ENCODE measurements at regions not wholly inside any gene's neighbourhood (a gene's known extent, or its start where the extent isn't known, plus 50 kb on each side); places are given as distances from the start of the nearest gene placed in this dataset.
A peak's percentile ranks its signal among the peaks of the same experiment; 100 is the strongest.

GRCh38 chr9:22682536-22682935 is 235.9 kb downstream of the DMRTA1 start:
- no peak for ATAC-seq (replicated peaks in 1 of 2)

GRCh38 chr9:22682961-22683699 is 236.5 kb downstream of the DMRTA1 start:
- Mint-ChIP-seq H3K9me3 (peaks cover 0 to 2% of the 10 kb centered on the region in 2 donors), H3K27me3 (ENCODE audit: low read depth) (no peaks in the 10 kb centered on the region), H3K4me1 (ENCODE audit: low read depth) (peaks cover 16% of the 10 kb centered on the region), H3K4me3 (peak overlapping the region; percentile 48 to 67), H3K36me3 (ENCODE audit: insufficient read depth in 2 of 2) (no peaks in the 10 kb centered on the region), H3K27ac (peak overlapping the region; percentile 90)
- ATAC-seq (replicated peaks in 1 of 2) (peak; percentile 78 to 79), DNase-seq (peak in 1 of 2 donors; percentile 6)

More at GRCh38 chr9:22682536-22682935, 235.9 kb downstream of the DMRTA1 start:
- Mint-ChIP-seq H3K27ac (no peak overlapping the region), H3K36me3 (ENCODE audit: insufficient read depth in 2 of 2) (no peaks in the 10 kb centered on the region), H3K4me1 (ENCODE audit: low read depth) (peaks cover 16% of the 10 kb centered on the region), H3K27me3 (ENCODE audit: low read depth) (no peaks in the 10 kb centered on the region), H3K4me3 (no peak overlapping the region), H3K9me3 (peaks cover 0 to 2% of the 10 kb centered on the region in 2 donors)
- DNase-seq: no peak

- H3K4me3 Mint-ChIP-seq: peak overlapping the region; percentile 48 to 67
- no peaks in the 10 kb centered on the region for H3K27me3 Mint-ChIP-seq (ENCODE audit: low read depth)
- DNase-seq: peak in 1 of 2 donors; percentile 0
- H3K9me3 Mint-ChIP-seq: peaks cover 0 to 2% of the 10 kb centered on the region in 2 donors
- H3K27ac Mint-ChIP-seq: peak overlapping the region; percentile 90
- peak; percentile 88 to 91 for ATAC-seq (replicated peaks in 1 of 2)
- H3K4me1 Mint-ChIP-seq (ENCODE audit: low read depth): peaks cover 16% of the 10 kb centered on the region
- no peaks in the 10 kb centered on the region for H3K36me3 Mint-ChIP-seq (ENCODE audit: insufficient read depth in 2 of 2)
These were observed 237.1 kb downstream of the DMRTA1 start for GRCh38 chr9:22683700-22684075.

- H3K27me3 Mint-ChIP-seq (ENCODE audit: low read depth): no peaks in the 10 kb centered on the region
- H3K27ac Mint-ChIP-seq: no peak overlapping the region
- DNase-seq: no peak
- ATAC-seq (replicated peaks in 1 of 2): no peak
- no peak overlapping the region for H3K4me3 Mint-ChIP-seq
- no peaks in the 10 kb centered on the region for H3K36me3 Mint-ChIP-seq (ENCODE audit: insufficient read depth in 2 of 2)
- peaks cover 0 to 5% of the 10 kb centered on the region in 2 donors for H3K9me3 Mint-ChIP-seq
- H3K4me1 Mint-ChIP-seq (ENCODE audit: low read depth): no peaks in the 10 kb centered on the region
These were observed 246.5 kb downstream of the DMRTA1 start for GRCh38 chr9:22693156-22693555.

GRCh38 chr9:22700171-22700570 is 253.5 kb downstream of the DMRTA1 start:
- Mint-ChIP-seq H3K9me3 (peaks cover 4 to 5% of the 10 kb centered on the region in 2 donors), H3K36me3 (ENCODE audit: insufficient read depth in 2 of 2) (no peaks in the 10 kb centered on the region), H3K4me1 (ENCODE audit: low read depth) (no peaks in the 10 kb centered on the region), H3K27me3 (ENCODE audit: low read depth) (no peaks in the 10 kb centered on the region), H3K27ac (no peak overlapping the region), H3K4me3 (no peak overlapping the region)
- no peak for ATAC-seq (replicated peaks in 1 of 2)
- DNase-seq: no peak

GRCh38 chr9:22718653-22719052 is 272.0 kb downstream of the DMRTA1 start:
- H3K27ac Mint-ChIP-seq: no peak overlapping the region
- H3K4me1 Mint-ChIP-seq (ENCODE audit: low read depth): no peaks in the 10 kb centered on the region
- no peaks in the 10 kb centered on the region for H3K27me3 Mint-ChIP-seq (ENCODE audit: low read depth)
- H3K36me3 Mint-ChIP-seq (ENCODE audit: insufficient read depth in 2 of 2): peaks cover 0 to 1% of the 10 kb centered on the region in 2 donors
- no peak overlapping the region for H3K4me3 Mint-ChIP-seq
- DNase-seq (no peak), ATAC-seq (replicated peaks in 1 of 2) (no peak)
- H3K9me3 Mint-ChIP-seq: peaks cover 4 to 10% of the 10 kb centered on the region in 2 donors

- no peak for ATAC-seq (replicated peaks in 1 of 2)
- H3K4me1 Mint-ChIP-seq (ENCODE audit: low read depth): no peaks in the 10 kb centered on the region
- H3K27ac Mint-ChIP-seq: no peak overlapping the region
- no peaks in the 10 kb centered on the region for H3K27me3 Mint-ChIP-seq (ENCODE audit: low read depth)
- H3K36me3 Mint-ChIP-seq (ENCODE audit: insufficient read depth in 2 of 2): no peaks in the 10 kb centered on the region
- H3K4me3 Mint-ChIP-seq: no peak overlapping the region
- DNase-seq: no peak
- H3K9me3 Mint-ChIP-seq: peaks cover 0 to 4% of the 10 kb centered on the region in 2 donors
These were observed 275.9 kb downstream of the DMRTA1 start for GRCh38 chr9:22722492-22722891.

GRCh38 chr9:22731786-22732185 is 285.2 kb downstream of the DMRTA1 start:
- DNase-seq (no peak), ATAC-seq (replicated peaks in 1 of 2) (no peak)
- peaks cover 7 to 9% of the 10 kb centered on the region in 2 donors for H3K9me3 Mint-ChIP-seq
- H3K36me3 Mint-ChIP-seq (ENCODE audit: insufficient read depth in 2 of 2): no peaks in the 10 kb centered on the region
- no peak overlapping the region for H3K27ac Mint-ChIP-seq
- no peaks in the 10 kb centered on the region for H3K4me1 Mint-ChIP-seq (ENCODE audit: low read depth)
- no peak overlapping the region for H3K4me3 Mint-ChIP-seq
- H3K27me3 Mint-ChIP-seq (ENCODE audit: low read depth): no peaks in the 10 kb centered on the region

GRCh38 chr9:22739712-22740111 is 293.1 kb downstream of the DMRTA1 start:
- Mint-ChIP-seq H3K27me3 (ENCODE audit: low read depth) (no peaks in the 10 kb centered on the region), H3K4me3 (no peak overlapping the region), H3K36me3 (ENCODE audit: insufficient read depth in 2 of 2) (peaks cover 0 to 2% of the 10 kb centered on the region in 2 donors), H3K4me1 (ENCODE audit: low read depth) (no peaks in the 10 kb centered on the region), H3K9me3 (peaks cover 6 to 10% of the 10 kb centered on the region in 2 donors), H3K27ac (no peak overlapping the region)
- no peak for ATAC-seq (replicated peaks in 1 of 2)
- no peak for DNase-seq

- no peak for DNase-seq
- no peaks in the 10 kb centered on the region for H3K27me3 Mint-ChIP-seq (ENCODE audit: low read depth)
- H3K27ac Mint-ChIP-seq: no peak overlapping the region
- no peaks in the 10 kb centered on the region for H3K4me1 Mint-ChIP-seq (ENCODE audit: low read depth)
- H3K4me3 Mint-ChIP-seq: no peak overlapping the region
- peaks cover 0 to 2% of the 10 kb centered on the region in 2 donors for H3K36me3 Mint-ChIP-seq (ENCODE audit: insufficient read depth in 2 of 2)
- ATAC-seq (replicated peaks in 1 of 2): no peak
- H3K9me3 Mint-ChIP-seq: peaks cover 6 to 10% of the 10 kb centered on the region in 2 donors
These were observed 294.2 kb downstream of the DMRTA1 start for GRCh38 chr9:22740781-22741180.

GRCh38 chr9:22742401-22742800 is 295.8 kb downstream of the DMRTA1 start:
- H3K9me3 Mint-ChIP-seq: peaks cover 6 to 10% of the 10 kb centered on the region in 2 donors
- H3K4me1 Mint-ChIP-seq (ENCODE audit: low read depth): no peaks in the 10 kb centered on the region
- no peak overlapping the region for H3K27ac Mint-ChIP-seq
- no peak overlapping the region for H3K4me3 Mint-ChIP-seq
- peaks cover 0 to 2% of the 10 kb centered on the region in 2 donors for H3K36me3 Mint-ChIP-seq (ENCODE audit: insufficient read depth in 2 of 2)
- DNase-seq (no peak), ATAC-seq (replicated peaks in 1 of 2) (no peak)
- H3K27me3 Mint-ChIP-seq (ENCODE audit: low read depth): no peaks in the 10 kb centered on the region

- H3K27me3 Mint-ChIP-seq (ENCODE audit: low read depth): no peaks in the 10 kb centered on the region
- peaks cover 6% of the 10 kb centered on the region in 2 donors for H3K9me3 Mint-ChIP-seq
- ATAC-seq (replicated peaks in 1 of 2) (no peak), DNase-seq (no peak)
- H3K36me3 Mint-ChIP-seq (ENCODE audit: insufficient read depth in 2 of 2): no peaks in the 10 kb centered on the region
- H3K4me1 Mint-ChIP-seq (ENCODE audit: low read depth): no peaks in the 10 kb centered on the region
- no peak overlapping the region for H3K27ac Mint-ChIP-seq
- H3K4me3 Mint-ChIP-seq: no peak overlapping the region
These were observed 327.0 kb downstream of the DMRTA1 start for GRCh38 chr9:22773501-22774220.

- H3K36me3 Mint-ChIP-seq (ENCODE audit: insufficient read depth in 2 of 2): peaks cover 2 to 4% of the 10 kb centered on the region in 2 donors
- no peaks in the 10 kb centered on the region for H3K27me3 Mint-ChIP-seq (ENCODE audit: low read depth)
These were observed 343.7 kb downstream of the DMRTA1 start for GRCh38 chr9:22790329-22790728.

More at GRCh38 chr9:22790329-22790728, 343.7 kb downstream of the DMRTA1 start:
- H3K4me1 Mint-ChIP-seq (ENCODE audit: low read depth): no peaks in the 10 kb centered on the region
- no peak overlapping the region for H3K4me3 Mint-ChIP-seq
- no peak overlapping the region for H3K27ac Mint-ChIP-seq
- peaks cover 13 to 14% of the 10 kb centered on the region in 2 donors for H3K9me3 Mint-ChIP-seq
- ATAC-seq (replicated peaks in 1 of 2) (no peak), DNase-seq (no peak)

Data from activated T-cell treated with anti-CD3 and anti-CD28 coated beads, Interleukin-2, amount 50 U/mL, for 72 hours (primary cell).